ENCODE measurements at regions not wholly inside any gene's neighbourhood (a gene's known extent, or its start where the extent isn't known, plus 50 kb on each side); places are given as distances from the start of the nearest gene placed in this dataset.

DNA sequence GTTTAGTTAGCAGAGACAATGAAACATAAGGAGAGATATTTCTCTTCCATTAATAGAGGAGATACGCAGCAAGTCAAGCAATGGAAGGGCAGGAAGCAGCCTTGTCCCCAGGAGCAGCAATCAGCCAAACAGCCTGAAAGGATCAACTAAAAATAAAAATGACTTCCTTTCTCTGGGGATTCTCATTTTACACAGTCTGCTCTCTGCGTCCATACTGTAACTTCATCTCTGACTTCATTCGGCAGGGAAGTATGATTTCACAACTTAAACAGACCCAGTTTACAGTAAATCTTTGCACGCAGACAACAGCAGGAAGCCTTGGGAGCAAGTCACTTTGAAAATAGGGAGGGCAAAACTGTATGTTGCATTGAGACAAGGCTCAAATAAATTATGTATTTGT is 826.7 kb downstream of the DIAPH3 start:
- Histone ChIP-seq H3K4me3 (IDR thresholded peaks at IDR 0.05; ENCODE audit: insufficient read depth, low read depth, low read length) (no peak overlapping the region), H3K36me3 (ENCODE audit: insufficient read depth) (no peaks in the 10 kb centered on the region), H3K9ac (no peak overlapping the region), H3K4me1 (ENCODE audit: low read depth, poor library complexity, severe bottlenecking) (no peaks in the 10 kb centered on the region), H3K4me2 (no peak overlapping the region), H3K27ac (no peak overlapping the region), H3K79me2 (ENCODE audit: insufficient read depth, low read depth) (no peaks in the 10 kb centered on the region), H3K27me3 (ENCODE audit: insufficient read depth, low read depth) (no peaks in the 10 kb centered on the region), H4K20me1 (ENCODE audit: insufficient read depth) (no peaks in the 10 kb centered on the region), H2AFZ (ENCODE audit: low read depth) (no peak overlapping the region)
- no peak for TF ChIP-seq CTCF (conservative IDR thresholded peaks at IDR 0.05; ENCODE audit: low read depth, low read length)

GRCh38 chr13:59340151-59340550 is 823.6 kb downstream of the DIAPH3 start:
- Histone ChIP-seq H2AFZ (ENCODE audit: low read depth) (no peak overlapping the region), H3K27ac (no peak overlapping the region), H3K4me3 (IDR thresholded peaks at IDR 0.05; ENCODE audit: insufficient read depth, low read depth, low read length) (no peak overlapping the region), H3K9ac (no peak overlapping the region), H3K4me2 (no peak overlapping the region), H3K36me3 (ENCODE audit: insufficient read depth) (no peaks in the 10 kb centered on the region), H3K27me3 (ENCODE audit: insufficient read depth, low read depth) (no peaks in the 10 kb centered on the region), H4K20me1 (ENCODE audit: insufficient read depth) (no peaks in the 10 kb centered on the region), H3K79me2 (ENCODE audit: insufficient read depth, low read depth) (no peaks in the 10 kb centered on the region), H3K4me1 (ENCODE audit: low read depth, poor library complexity, severe bottlenecking) (no peaks in the 10 kb centered on the region)
- no peak for TF ChIP-seq CTCF (conservative IDR thresholded peaks at IDR 0.05; ENCODE audit: low read depth, low read length)

DNA sequence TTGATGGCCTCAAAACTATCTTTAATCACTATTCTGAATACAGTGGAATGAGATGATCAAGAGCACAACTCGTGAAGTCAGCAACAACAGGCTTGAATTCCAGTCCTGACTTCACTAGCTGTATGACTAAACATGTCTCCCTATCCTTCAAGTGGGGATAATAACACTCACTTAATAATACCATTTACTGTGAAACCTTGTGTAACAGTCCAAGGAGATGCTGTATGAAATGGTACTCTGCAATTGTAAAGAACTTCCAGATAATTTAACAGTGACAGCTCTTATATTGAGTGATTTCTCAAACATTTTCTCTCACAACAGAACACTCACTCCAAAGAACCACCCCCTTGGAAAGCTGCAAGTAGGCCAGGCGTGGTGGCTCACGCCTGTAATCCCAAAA is 823.1 kb downstream of the DIAPH3 start:
- H2AFZ ChIP-seq (ENCODE audit: low read depth): no peak overlapping the region
- no peaks in the 10 kb centered on the region for H3K27me3 ChIP-seq (ENCODE audit: insufficient read depth, low read depth)
- H3K4me1 ChIP-seq (ENCODE audit: low read depth, poor library complexity, severe bottlenecking): no peaks in the 10 kb centered on the region
- no peaks in the 10 kb centered on the region for H3K36me3 ChIP-seq (ENCODE audit: insufficient read depth)
- no peak overlapping the region for H3K27ac ChIP-seq
- H3K4me3 ChIP-seq (IDR thresholded peaks at IDR 0.05; ENCODE audit: insufficient read depth, low read depth, low read length): no peak overlapping the region
- no peak overlapping the region for H3K4me2 ChIP-seq
- no peak overlapping the region for H3K9ac ChIP-seq
- no peaks in the 10 kb centered on the region for H4K20me1 ChIP-seq (ENCODE audit: insufficient read depth)
- no peak for TF ChIP-seq CTCF (conservative IDR thresholded peaks at IDR 0.05; ENCODE audit: low read depth, low read length)
- H3K79me2 ChIP-seq (ENCODE audit: insufficient read depth, low read depth): no peaks in the 10 kb centered on the region

DNA sequence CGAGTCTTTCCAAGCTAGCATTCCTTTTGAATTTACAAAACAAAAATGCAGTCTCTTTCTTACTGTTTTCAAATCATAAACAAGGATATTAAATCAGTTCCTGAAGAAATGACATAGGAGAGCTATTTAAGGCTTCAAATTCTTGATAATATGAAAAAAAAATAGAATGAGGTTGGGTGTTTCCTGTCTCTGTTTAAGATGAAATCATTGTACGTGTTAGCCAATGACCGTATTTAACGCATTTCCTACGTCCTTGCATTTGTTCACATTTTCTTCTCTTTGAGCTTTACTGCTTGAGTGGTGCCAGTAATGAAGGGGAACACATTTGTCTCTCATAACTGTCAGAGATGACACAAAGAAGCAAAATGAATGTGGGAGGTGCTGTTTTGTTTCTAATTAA is 821.3 kb downstream of the DIAPH3 start:
- Histone ChIP-seq H3K27ac (no peak overlapping the region), H3K4me3 (IDR thresholded peaks at IDR 0.05; ENCODE audit: insufficient read depth, low read depth, low read length) (no peak overlapping the region), H3K4me2 (no peak overlapping the region), H3K4me1 (ENCODE audit: low read depth, poor library complexity, severe bottlenecking) (no peaks in the 10 kb centered on the region), H3K79me2 (ENCODE audit: insufficient read depth, low read depth) (no peaks in the 10 kb centered on the region), H4K20me1 (ENCODE audit: insufficient read depth) (no peaks in the 10 kb centered on the region), H2AFZ (ENCODE audit: low read depth) (no peak overlapping the region), H3K9ac (no peak overlapping the region), H3K36me3 (ENCODE audit: insufficient read depth) (no peaks in the 10 kb centered on the region), H3K27me3 (ENCODE audit: insufficient read depth, low read depth) (no peaks in the 10 kb centered on the region)
- TF ChIP-seq CTCF (conservative IDR thresholded peaks at IDR 0.05; ENCODE audit: low read depth, low read length): no peak

- Histone ChIP-seq H3K4me2 (no peak overlapping the region), H3K4me1 (ENCODE audit: low read depth, poor library complexity, severe bottlenecking) (no peaks in the 10 kb centered on the region), H3K36me3 (ENCODE audit: insufficient read depth) (no peaks in the 10 kb centered on the region), H4K20me1 (ENCODE audit: insufficient read depth) (no peaks in the 10 kb centered on the region), H3K27me3 (ENCODE audit: insufficient read depth, low read depth) (no peaks in the 10 kb centered on the region), H3K4me3 (IDR thresholded peaks at IDR 0.05; ENCODE audit: insufficient read depth, low read depth, low read length) (no peak overlapping the region), H2AFZ (ENCODE audit: low read depth) (no peak overlapping the region), H3K79me2 (ENCODE audit: insufficient read depth, low read depth) (no peaks in the 10 kb centered on the region), H3K9ac (no peak overlapping the region), H3K27ac (no peak overlapping the region)
- TF ChIP-seq CTCF (conservative IDR thresholded peaks at IDR 0.05; ENCODE audit: low read depth, low read length): no peak
Measured at GRCh38 chr13:59343132-59343531, 820.6 kb downstream of the DIAPH3 start.
